RPMI8226 (cell line): ENCODE measurements at regions not wholly inside any gene's neighbourhood (a gene's known extent, or its start where the extent isn't known, plus 50 kb on each side); places are given as distances from the start of the nearest gene placed in this dataset.

ENCODE experiments used
- DNase-seq: peaks from one replicate; pipeline ENCODE4 v3.0.0-alpha.2; 2015

GRCh38 chr6:163962627-163963117 is 548.2 kb downstream of the QKI start:
- DNase-seq = no peak

GRCh38 chr6:163960128-163960527 is 545.6 kb downstream of the QKI start:
- no peak for DNase-seq

GRCh38 chr6:163958646-163959045 is 544.1 kb downstream of the QKI start:
- no peak for DNase-seq

DNA sequence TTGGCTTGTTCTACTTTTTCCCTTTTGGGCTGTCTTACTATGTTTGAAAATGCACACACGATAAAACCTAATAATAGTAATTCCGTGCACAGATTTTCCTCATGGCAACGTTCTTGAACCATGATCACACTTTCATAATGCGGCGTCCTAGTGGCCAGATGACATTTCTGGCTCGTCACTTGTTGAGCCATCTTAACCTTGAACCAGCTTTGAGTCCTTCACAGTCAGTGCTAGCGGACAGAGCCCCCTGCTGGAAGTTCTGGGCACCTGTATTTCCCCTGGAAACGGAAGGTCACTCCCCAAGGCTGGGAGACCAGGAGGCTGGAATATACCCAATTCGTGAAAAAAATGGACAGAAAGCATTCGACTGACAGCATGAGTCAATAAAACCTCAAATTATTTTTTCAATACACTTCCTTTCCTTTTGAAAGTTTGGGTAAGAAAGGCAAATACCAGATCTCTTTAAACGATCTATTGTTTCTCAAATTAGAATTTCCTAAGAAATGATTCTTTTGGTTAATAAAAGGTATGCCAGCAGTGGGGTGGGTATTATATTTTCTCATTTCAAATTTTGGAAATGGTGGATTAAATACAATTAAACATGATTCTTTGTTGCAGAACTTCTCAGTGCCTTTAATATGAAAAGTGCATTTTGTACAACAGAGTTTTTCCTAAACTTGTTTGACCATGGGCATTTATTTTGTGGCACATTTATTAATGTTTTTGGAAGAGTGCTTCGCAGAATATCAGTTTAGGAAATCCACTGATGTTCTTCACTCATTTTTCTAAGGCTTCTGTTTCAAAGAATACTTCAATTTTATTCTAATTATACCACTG is 542.3 kb downstream of the QKI start:
- peak; percentile 69 for DNase-seq

DNA sequence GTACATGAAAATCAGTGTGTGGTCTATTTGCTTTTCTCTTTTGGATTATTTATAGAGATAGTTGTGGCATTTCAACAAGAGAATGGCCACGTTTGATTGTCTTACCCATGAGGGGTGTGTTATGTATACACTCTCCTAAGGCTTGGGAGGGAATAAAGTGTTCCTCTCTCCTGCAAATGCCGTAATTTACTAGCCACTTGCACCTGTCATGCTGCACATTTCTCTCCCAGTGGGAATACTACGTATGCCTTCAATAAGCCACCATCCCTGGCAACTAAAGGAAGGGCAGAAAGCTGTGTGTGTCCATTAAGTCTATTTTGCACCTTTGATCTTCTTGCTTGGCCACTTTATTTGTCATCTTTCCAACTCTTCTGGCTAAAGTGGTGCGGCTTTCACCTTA is 541.2 kb downstream of the QKI start:
- DNase-seq = no peak

- no peak for DNase-seq
These were observed 540.6 kb downstream of the QKI start for GRCh38 chr6:163955096-163955495.

GRCh38 chr6:163954088-163954775 is 539.7 kb downstream of the QKI start:
- no peak for DNase-seq

DNA sequence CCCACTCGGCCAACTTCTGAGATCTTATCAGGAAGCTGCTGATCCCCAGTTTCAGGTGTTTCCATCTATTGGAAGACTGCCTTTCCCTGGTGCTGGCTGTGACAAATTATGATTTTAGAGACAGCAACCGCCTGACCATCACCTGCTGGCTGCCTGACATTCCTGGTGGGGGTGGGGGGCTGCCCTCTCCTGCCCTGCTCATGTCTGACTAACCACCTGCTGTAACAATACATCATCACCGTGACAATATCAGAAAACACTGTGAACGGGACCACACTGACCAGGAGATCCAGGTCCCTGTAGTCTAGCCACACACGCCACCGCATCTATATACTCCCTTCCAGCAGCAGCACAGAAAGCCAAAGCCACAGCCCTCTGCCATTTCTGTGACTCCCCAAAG is 537.5 kb downstream of the QKI start:
- no peak for DNase-seq

DNA sequence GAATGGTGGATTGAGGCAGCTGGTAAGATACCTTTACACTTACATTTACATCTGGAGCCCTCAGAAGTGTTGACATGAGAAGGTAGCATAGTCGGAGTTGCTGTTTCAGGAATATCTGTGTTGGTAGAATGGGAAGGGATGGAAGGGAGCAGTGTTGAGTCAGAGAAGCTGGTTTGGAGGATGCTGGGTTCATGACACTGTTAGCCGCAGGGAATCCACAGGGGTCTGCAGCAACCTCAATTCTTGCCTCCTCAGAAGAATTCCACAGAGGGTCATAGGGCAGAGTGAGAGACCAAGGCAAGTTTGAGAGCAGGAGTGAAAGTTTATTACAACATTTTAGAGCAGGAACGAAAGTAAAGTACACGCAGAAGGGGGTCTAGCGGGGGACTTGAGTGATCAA is 536.8 kb downstream of the QKI start:
- no peak for DNase-seq

DNA sequence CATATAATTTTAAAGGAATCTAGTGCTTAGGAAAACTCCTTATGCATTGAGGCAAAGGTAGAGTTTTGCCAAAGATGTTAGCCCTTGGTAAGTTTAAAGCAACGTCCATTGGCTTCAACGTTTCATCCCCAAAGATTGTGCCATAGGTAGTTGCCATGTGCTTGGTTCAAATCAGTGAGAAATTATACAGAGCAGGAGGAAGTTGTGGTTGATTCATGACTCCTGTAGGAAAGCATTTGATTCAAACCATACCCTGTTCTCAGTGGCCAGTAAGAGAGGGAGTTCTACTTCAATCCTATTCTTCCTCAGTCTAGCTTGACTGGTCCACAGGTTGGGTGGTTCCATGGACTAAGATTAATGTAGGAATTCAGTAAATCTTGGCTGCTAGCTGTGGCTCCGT is 535.6 kb downstream of the QKI start:
- no peak for DNase-seq

GRCh38 chr6:163949431-163949830 is 534.9 kb downstream of the QKI start:
- DNase-seq = no peak

DNA sequence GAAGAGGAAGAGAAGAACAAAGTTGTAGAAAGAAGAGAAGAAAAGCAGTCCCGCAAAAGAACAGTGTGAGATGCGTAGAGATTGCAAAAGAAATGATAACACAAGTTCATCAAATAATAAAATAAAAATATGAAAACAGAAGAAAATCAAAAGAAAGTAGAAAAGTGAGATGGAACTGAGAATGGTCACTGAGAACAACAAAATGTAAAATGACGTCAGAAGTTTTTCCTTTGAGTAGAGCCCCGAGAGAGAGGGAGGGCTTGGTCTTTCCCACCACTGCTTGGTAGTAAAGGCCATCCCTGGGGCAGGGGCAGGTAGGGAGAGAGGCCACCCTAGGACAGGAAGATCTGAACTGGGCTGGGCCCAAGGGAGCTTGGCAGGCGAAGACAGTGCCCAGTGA is 533.7 kb downstream of the QKI start:
- DNase-seq = no peak

GRCh38 chr6:163947276-163947675 is 532.8 kb downstream of the QKI start:
- DNase-seq = no peak

DNA sequence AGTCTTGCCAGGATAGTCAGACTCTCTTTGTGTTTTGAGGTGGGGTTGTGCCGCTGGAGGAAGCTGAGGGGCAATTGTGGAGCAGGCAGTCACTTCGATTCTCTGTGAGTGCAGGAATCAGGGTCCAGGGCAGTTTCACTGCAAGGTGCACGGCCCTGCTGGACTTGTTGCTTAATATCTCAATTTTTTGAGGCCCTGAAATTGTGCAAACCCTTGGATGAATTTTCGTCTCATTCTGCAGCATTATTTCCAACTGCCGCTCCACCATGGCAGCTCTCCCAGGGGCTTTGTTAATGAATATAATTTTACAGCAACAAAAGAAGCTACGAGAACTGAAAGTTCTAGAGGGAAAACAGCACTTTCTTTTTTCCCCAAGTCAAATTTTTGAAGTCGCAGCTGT is 531.9 kb downstream of the QKI start:
- DNase-seq = no peak

DNA sequence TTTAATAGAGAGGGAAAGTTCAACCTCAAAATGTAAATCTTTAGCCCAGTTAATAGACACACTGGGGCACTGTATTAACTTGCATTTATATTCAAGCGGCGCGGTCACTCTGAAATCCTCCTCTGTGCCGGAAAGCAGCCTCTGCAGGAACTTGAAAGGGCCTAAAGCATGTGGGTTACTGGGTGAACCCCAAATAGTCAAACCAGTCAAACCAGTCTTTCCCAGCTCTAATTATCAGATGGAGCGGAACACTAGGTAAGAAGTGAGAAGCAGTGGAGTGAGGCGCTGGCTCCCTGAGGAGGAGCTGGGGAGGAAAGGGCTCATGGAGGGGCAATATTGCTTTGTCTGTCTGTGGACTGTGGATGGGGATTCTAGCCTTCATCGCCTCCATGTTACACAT is 531.3 kb downstream of the QKI start:
- no peak for DNase-seq

DNA sequence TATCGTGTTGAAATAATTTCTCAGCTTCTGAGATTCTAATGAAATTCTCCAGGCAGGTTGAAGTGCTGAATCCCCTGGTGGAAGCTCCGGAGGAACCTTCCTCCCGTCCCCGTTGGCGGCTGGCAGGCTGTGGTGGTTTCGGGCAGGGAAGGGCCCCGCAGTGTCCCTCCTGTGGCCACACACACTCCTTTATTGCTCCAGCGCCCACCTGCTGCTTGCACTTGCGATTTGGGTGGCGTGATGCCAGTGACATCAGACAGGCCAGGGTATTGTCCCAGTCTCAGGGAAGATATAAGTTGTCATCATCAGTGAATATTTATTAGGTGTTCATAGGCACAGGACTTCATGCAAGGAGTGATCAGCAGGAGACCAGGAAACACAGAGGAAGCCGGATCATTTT is 530.4 kb downstream of the QKI start:
- no peak for DNase-seq

- DNase-seq = no peak
These were observed 529.3 kb downstream of the QKI start for GRCh38 chr6:163943607-163944385.

GRCh38 chr6:163942790-163943189 is 528.3 kb downstream of the QKI start:
- no peak for DNase-seq

DNA sequence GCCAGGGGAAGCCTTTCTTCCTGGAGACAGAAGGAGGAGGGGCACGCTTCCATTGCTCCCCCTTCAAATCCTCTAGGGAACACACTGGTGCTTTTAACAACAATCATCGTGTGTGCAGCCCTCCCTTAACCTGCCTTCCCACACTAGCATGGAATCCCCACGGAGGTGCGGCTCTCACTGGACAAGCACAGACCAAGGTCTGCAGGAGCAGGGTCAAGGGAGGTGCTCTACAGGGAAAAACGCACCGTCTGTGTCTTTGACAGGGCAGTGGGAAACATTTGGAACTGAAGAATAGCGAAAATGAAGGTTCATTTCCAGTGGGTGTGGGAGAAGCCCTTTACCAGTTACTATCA is 527.1 kb downstream of the QKI start:
- DNase-seq = no peak

DNA sequence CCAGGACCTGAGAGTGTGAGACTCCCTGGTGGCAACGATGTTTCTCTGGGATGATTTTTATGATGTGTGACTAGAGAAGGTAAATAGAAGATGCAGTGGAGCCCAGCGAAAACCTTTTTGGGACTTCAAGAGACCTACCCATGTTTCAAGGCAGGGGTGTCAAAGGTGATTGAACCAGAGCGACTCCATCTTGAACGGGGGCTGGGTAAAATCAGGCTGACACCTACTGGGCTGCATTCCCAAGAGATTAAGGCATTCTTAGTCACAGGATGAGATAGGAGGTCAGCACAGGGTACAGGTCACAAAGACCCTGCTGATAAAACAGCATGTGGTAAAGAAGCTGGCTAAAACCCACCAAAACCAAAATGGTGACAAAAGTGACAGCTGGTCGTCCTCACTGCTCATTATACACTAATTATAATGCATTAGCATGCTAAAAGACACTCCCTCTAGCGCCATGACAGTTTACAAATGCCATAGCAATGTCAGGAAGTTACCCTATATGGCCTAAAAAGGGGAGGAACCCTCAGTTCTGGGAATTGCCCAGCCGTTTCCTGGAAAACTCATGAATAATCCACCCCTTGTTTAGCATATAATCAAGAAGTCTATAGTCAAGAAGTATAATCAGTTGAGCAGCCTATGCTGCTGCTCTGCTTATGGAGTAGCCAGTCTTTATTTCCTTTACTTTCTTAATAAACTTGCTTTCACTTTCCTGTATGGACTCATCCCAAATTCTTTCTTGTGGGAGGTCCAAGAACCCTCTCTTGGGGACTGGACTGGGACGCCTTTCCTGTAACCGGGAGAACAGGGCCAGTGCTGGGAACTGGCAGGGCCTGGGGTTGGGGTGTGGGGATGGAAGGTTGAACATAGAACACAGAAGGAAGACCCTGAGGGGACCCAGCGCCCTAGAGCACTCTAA is 526.4 kb downstream of the QKI start:
- no peak for DNase-seq

GRCh38 chr6:163937071-163937470 is 522.6 kb downstream of the QKI start:
- DNase-seq = no peak

- no peak for DNase-seq
These were observed 520.7 kb downstream of the QKI start for GRCh38 chr6:163935158-163935762.
